GM19043 (cell line): ENCODE measurements at regions not wholly inside any gene's neighbourhood (a gene's known extent, or its start where the extent isn't known, plus 50 kb on each side); places are given as distances from the start of the nearest gene placed in this dataset.
"Not testable (repeated sequence)": the region's sequence is repeated elsewhere in the genome, so short reads cannot be mapped to it uniquely, and the experiment has no call there.

Experiments used
- ATAC-seq: cut with Tn5 transposase; IDR thresholded peaks from one replicate; pipeline ENCODE4 v1.9.1; 2021; ENCODE audit warnings: low read depth; ENCODE audit not compliant: unreplicated experiment

- ATAC-seq = no peak
Measured at GRCh38 chr5:57738787-57739186, 256.2 kb upstream of the ACTBL2 start.

- no peak for ATAC-seq
Measured at GRCh38 chr5:57738301-57738700, 255.7 kb upstream of the ACTBL2 start.

- ATAC-seq = no peak
Measured at GRCh38 chr5:57736716-57737115, 254.1 kb upstream of the ACTBL2 start.

- ATAC-seq = not testable (repeated sequence)
Measured at GRCh38 chr5:57735279-57736153, 252.9 kb upstream of the ACTBL2 start.

- no peak for ATAC-seq
Measured at GRCh38 chr5:57734296-57734695, 251.7 kb upstream of the ACTBL2 start.

DNA sequence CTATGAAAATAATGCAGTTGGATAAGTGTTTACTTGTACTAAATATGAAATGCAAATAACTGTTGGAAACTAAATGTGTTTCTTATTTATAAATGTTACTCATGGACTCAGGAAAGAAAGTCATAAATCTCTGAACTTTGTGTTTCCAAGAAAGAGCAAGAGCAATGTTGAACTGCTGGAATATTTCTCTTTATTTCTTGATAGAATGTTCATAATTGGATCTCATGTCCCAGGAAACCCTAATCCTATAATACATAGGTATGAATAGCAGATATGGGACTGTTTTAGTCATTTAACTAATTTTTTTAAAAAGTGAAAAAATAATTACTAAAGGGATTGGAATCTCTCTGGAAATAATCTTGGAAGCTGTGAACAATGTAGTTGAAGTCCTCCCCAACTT is 245.0 kb upstream of the ACTBL2 start:
- no peak for ATAC-seq

- ATAC-seq = no peak
Measured at GRCh38 chr5:57725658-57726504, 243.3 kb upstream of the ACTBL2 start.

DNA sequence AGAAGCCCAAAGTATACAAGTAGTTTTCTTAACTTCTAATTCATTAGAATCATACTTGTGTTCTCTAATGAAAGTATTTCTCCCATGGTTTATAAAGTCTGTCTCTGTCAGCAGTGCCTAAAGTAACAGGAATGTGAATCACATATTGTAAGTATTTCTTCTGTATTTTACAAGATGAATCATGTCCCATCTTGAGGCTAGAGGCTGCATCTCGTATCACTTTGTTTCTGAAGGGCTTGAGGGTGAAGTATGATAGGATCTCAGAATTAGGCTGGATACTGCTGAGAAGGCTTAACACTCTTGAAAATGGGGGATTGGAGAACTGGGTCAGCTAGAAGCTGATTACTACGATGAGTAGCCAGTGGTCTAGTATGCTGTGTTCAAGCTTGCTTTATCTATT is 242.2 kb upstream of the ACTBL2 start:
- no peak for ATAC-seq

- ATAC-seq = no peak
Measured at GRCh38 chr5:57721226-57721625, 238.6 kb upstream of the ACTBL2 start.

DNA sequence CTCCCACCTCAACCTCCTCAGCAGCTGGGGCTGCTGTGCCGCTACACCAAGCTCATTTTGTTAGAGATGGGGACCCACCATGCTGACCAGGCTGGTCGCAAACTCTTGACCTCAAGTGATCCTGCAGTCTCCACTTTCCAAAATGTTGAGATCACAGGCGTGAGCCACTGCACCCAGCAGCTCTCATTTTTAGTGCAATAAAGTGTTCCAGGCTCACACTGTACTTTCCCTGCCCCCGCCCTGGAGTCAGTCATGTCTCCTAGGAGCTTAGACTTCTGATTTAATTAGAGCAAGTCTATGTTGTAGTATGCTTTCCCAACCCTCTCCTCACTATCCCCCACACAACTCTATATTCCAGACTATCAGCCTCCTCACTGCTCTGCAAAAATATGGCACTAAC is 238.0 kb upstream of the ACTBL2 start:
- ATAC-seq = no peak

DNA sequence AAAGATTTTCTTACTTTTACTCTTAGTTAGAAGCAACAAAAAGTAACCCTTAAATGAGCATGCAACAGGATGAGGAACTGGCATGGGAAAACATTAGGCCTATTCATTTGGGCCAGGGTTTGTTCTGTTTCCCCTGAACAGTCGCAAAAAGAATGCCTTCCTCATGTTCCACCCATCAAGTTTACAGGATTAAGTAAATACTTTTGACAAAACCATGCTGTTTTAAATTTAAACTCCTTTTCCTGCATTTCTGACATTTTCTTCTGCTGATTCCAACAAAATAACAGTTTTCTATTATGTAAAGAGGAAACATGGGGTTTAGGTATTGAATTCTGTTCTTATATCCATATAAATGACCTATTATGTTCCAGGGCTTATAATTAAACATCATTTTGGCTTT is 236.6 kb upstream of the ACTBL2 start:
- no peak for ATAC-seq

GRCh38 chr5:57718155-57718554 is 235.5 kb upstream of the ACTBL2 start:
- ATAC-seq = no peak

DNA sequence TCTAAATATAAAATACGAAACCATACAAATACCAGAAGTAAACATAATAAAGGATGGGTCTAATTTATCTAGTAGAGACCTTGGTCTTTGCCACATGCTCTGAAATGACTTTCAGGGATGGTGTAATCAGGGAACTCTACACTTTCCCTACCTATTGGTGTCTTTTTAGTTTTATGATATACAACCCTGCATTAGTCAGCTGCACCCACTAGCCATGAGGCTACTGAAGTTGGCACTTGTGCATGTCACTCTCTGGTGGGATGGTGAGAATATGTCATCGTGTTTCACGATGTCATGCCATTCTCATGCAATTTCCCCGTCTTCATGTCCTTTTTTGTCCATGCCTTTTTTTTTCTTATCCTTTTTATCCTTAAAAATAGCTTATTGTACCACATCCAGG is 234.9 kb upstream of the ACTBL2 start:
- no peak for ATAC-seq

DNA sequence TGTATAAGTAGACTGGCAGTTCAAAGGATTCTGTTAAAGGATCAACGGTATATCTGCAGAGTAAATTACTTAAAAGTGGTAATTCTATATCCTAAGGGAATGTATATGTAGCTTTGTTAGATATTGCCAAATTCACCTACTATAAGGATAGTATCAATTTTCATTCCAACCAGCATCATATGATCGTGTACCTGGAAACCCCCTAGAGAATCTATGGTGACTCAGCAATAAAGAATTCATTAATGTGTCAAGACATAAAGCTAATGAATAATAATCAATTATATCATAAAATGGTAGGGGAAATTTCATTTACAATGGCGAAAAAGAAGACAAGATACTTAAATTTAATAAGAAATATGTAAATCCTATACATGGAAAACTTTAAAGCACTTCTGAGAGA is 234.1 kb upstream of the ACTBL2 start:
- ATAC-seq = no peak

DNA sequence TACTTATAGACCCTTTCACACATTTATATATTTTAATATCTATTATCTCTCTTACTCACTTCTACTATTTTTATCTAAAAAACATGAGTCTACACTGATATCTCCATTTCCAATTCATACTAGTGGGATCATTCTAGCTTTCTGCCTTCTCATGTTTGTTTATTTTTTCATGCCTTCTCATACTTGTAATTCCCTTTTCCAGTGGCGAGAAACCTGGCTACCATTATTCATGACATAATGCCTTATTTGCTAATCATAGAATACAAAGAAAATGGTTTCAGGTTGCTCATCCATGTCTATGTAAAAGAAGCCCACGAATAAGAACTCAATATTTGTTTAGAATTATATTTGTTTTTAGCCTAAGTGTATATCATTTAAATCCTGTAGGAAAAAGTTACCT is 232.7 kb upstream of the ACTBL2 start:
- no peak for ATAC-seq

GRCh38 chr5:57713535-57713934 is 230.9 kb upstream of the ACTBL2 start:
- not testable (repeated sequence) for ATAC-seq

- ATAC-seq = no peak
Measured at GRCh38 chr5:57711946-57712345, 229.3 kb upstream of the ACTBL2 start.

DNA sequence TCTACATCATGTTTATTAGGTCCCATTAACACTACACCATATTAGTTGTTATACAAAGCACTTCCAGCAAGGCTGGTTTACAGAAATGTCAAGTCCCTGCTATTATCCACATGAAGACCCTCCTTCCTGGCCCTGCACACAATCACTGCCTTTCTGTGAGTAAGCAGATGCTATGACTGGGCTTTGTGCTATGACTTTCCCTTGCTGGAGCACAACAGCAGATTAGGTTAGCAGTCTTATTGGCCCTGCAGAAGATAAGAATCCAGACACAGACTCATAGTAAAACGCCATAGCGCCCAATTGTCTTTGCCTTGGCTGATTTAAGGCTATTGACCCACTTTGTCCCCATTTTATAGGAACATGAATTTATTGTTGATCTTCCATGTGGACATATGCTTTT is 228.9 kb upstream of the ACTBL2 start:
- ATAC-seq = no peak

- no peak for ATAC-seq
Measured at GRCh38 chr5:57710126-57710525, 227.5 kb upstream of the ACTBL2 start.

- no peak for ATAC-seq
Measured at GRCh38 chr5:57705769-57706168, 223.2 kb upstream of the ACTBL2 start.

DNA sequence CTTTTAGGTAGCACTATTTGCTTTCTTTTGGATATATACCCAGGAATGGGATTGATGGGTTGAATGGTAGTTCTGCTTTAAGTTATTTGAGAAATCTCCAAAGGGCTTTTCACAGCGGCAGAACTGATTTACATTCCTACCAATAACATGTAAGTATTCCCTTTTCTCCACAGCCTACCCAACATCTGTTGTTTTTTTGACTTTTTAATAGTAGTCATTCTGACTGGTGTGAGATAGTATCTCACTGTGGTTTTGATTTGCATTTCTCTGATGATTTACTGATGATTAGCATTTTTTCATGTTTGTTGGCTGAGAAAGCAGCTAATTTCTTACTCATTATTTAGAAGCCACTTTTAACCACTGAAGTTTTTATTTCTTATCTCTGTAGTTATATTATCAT is 221.1 kb upstream of the ACTBL2 start:
- no peak for ATAC-seq

GRCh38 chr5:57700484-57700883 is 217.9 kb upstream of the ACTBL2 start:
- no peak for ATAC-seq
